ENCODE measurements at regions not wholly inside any gene's neighbourhood (a gene's known extent, or its start where the extent isn't known, plus 50 kb on each side); places are given as distances from the start of the nearest gene placed in this dataset.
A peak's percentile ranks its signal among the peaks of the same experiment; 100 is the strongest.

DNA sequence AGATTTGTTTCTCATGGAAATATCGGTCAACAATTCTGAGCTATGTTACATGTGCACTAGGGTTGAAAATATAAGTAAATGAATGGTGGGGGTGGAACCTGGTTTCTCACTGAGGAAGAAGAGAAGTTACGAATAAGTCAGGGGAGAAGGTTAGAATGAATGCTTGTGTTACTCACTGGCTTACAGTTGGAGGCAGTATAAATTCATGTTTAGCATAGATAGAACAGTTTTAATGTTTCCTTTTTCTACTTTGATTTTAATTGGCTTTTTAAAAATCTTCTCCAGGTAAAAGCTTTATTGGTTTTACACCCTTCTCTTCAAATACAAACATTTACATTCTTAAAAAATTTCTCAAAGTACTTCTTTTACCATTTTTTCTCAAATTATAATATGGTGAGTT lies 1113.7 kb downstream of the CDH11 start:
- Histone ChIP-seq H3K4me2 (no peak overlapping the region), H3K9me3 (ENCODE audit: low read depth) (no peaks in the 10 kb centered on the region), H3K27me3 (no peaks in the 10 kb centered on the region), H2AFZ (no peak overlapping the region), H3K79me2 (no peaks in the 10 kb centered on the region), H3K9me2 (replicated peaks; ENCODE audit: insufficient read depth) (no peaks in the 10 kb centered on the region), H3K4me1 (ENCODE audit: insufficient read depth) (peaks cover 8% of the 10 kb centered on the region), H4K20me1 (ENCODE audit: insufficient read depth, poor library complexity, severe bottlenecking) (no peaks in the 10 kb centered on the region), H3K27ac (no peak overlapping the region), H3K36me3 (replicated peaks; ENCODE audit: insufficient read depth, low read depth) (no peaks in the 10 kb centered on the region), H3K4me3 (no peak overlapping the region)
- TF ChIP-seq, protein P1, sequence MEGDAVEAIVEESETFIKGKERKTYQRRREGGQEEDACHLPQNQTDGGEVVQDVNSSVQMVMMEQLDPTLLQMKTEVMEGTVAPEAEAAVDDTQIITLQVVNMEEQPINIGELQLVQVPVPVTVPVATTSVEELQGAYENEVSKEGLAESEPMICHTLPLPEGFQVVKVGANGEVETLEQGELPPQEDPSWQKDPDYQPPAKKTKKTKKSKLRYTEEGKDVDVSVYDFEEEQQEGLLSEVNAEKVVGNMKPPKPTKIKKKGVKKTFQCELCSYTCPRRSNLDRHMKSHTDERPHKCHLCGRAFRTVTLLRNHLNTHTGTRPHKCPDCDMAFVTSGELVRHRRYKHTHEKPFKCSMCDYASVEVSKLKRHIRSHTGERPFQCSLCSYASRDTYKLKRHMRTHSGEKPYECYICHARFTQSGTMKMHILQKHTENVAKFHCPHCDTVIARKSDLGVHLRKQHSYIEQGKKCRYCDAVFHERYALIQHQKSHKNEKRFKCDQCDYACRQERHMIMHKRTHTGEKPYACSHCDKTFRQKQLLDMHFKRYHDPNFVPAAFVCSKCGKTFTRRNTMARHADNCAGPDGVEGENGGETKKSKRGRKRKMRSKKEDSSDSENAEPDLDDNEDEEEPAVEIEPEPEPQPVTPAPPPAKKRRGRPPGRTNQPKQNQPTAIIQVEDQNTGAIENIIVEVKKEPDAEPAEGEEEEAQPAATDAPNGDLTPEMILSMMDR (IDR thresholded peaks at IDR 0.05; ENCODE audit: poor library complexity) = peak; percentile 4
- TF ChIP-seq EZH2 (IDR thresholded peaks at IDR 0.05; ENCODE audit: borderline replicate concordance) (no peak), EZH2phosphoT487 (IDR thresholded peaks at IDR 0.05; ENCODE audit: low read depth, severe bottlenecking, unreplicated experiment) (no peak)
- 91% methylated on average over 2 of the region's 2 CpGs for WGBS (ENCODE audit: low lambda C conversion rate, missing lambda C conversion rate)
- DNase-seq (ENCODE audit: low spot score) = no peak

- Histone ChIP-seq H3K36me3 (replicated peaks; ENCODE audit: insufficient read depth, low read depth) (no peaks in the 10 kb centered on the region), H3K9me3 (ENCODE audit: low read depth) (no peaks in the 10 kb centered on the region), H3K79me2 (no peaks in the 10 kb centered on the region), H3K4me1 (ENCODE audit: insufficient read depth) (peaks cover 8% of the 10 kb centered on the region), H3K4me3 (no peak overlapping the region), H3K27me3 (no peaks in the 10 kb centered on the region), H4K20me1 (ENCODE audit: insufficient read depth, poor library complexity, severe bottlenecking) (no peaks in the 10 kb centered on the region), H3K27ac (no peak overlapping the region), H2AFZ (no peak overlapping the region), H3K4me2 (no peak overlapping the region), H3K9me2 (replicated peaks; ENCODE audit: insufficient read depth) (no peaks in the 10 kb centered on the region)
- no peak for DNase-seq (ENCODE audit: low spot score)
- 70% methylated on average over 1 of the region's 1 CpG for WGBS (ENCODE audit: low lambda C conversion rate, missing lambda C conversion rate)
- TF ChIP-seq EZH2 (IDR thresholded peaks at IDR 0.05; ENCODE audit: borderline replicate concordance) (no peak), EZH2phosphoT487 (IDR thresholded peaks at IDR 0.05; ENCODE audit: low read depth, severe bottlenecking, unreplicated experiment) (no peak)
- TF ChIP-seq, protein P1 (IDR thresholded peaks at IDR 0.05; ENCODE audit: poor library complexity) = no peak
Measured at GRCh38 chr16:64004116-64004515, 1117.7 kb downstream of the CDH11 start.

DNA sequence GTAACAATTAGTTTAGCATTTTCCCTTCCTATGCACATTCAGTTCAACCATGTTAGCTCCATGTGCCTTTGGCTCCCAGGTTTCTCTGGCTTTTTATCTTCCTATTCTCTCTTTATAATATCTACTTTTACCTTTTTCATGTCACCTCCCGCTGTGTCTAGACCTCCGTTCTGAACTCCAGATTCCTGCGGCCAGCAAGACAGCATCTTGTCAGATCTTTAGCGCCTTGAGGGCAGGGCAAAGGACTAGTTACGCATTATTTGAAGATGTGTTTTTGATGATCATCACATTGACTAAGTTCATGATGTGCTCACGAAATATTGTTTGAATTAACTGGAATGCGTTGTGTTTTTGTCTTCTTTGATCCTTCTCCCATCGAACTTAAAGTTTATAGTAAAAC lies 1126.8 kb downstream of the CDH11 start:
- Histone ChIP-seq H3K27ac (no peak overlapping the region), H3K4me1 (ENCODE audit: insufficient read depth) (no peaks in the 10 kb centered on the region), H3K4me2 (no peak overlapping the region), H4K20me1 (ENCODE audit: insufficient read depth, poor library complexity, severe bottlenecking) (no peaks in the 10 kb centered on the region), H3K9me3 (ENCODE audit: low read depth) (no peaks in the 10 kb centered on the region), H3K79me2 (no peaks in the 10 kb centered on the region), H2AFZ (no peak overlapping the region), H3K4me3 (no peak overlapping the region), H3K27me3 (no peaks in the 10 kb centered on the region), H3K9me2 (replicated peaks; ENCODE audit: insufficient read depth) (no peaks in the 10 kb centered on the region), H3K36me3 (replicated peaks; ENCODE audit: insufficient read depth, low read depth) (no peaks in the 10 kb centered on the region)
- no peak for TF ChIP-seq EZH2 (IDR thresholded peaks at IDR 0.05; ENCODE audit: borderline replicate concordance)
- TF ChIP-seq EZH2phosphoT487 (IDR thresholded peaks at IDR 0.05; ENCODE audit: low read depth, severe bottlenecking, unreplicated experiment) = no peak
- TF ChIP-seq, protein P1 (IDR thresholded peaks at IDR 0.05; ENCODE audit: poor library complexity) = no peak
- no peak for DNase-seq (ENCODE audit: low spot score)
- 80% methylated on average over 8 of the region's 8 CpGs for WGBS (ENCODE audit: low lambda C conversion rate, missing lambda C conversion rate)

GRCh38 chr16:63983401-63983800 lies 1138.5 kb downstream of the CDH11 start:
- H3K27me3 ChIP-seq = no peaks in the 10 kb centered on the region
- no peaks in the 10 kb centered on the region for H3K9me2 ChIP-seq (replicated peaks; ENCODE audit: insufficient read depth)
- no peaks in the 10 kb centered on the region for H3K36me3 ChIP-seq (replicated peaks; ENCODE audit: insufficient read depth, low read depth)
- H3K4me3 ChIP-seq = no peak overlapping the region
- no peaks in the 10 kb centered on the region for H3K4me1 ChIP-seq (ENCODE audit: insufficient read depth)
- H3K4me2 ChIP-seq = no peak overlapping the region
- no peaks in the 10 kb centered on the region for H3K9me3 ChIP-seq (ENCODE audit: low read depth)
- no peak overlapping the region for H2AFZ ChIP-seq
- H4K20me1 ChIP-seq (ENCODE audit: insufficient read depth, poor library complexity, severe bottlenecking) = no peaks in the 10 kb centered on the region
- 58% methylated on average over 2 of the region's 2 CpGs for WGBS (ENCODE audit: low lambda C conversion rate, missing lambda C conversion rate)
- peak; percentile 16 for DNase-seq (ENCODE audit: low spot score)
- no peak overlapping the region for H3K27ac ChIP-seq
- no peaks in the 10 kb centered on the region for H3K79me2 ChIP-seq
- TF ChIP-seq, protein P1 (IDR thresholded peaks at IDR 0.05; ENCODE audit: poor library complexity) = no peak
- TF ChIP-seq EZH2phosphoT487 (IDR thresholded peaks at IDR 0.05; ENCODE audit: low read depth, severe bottlenecking, unreplicated experiment) = no peak
- TF ChIP-seq EZH2 (IDR thresholded peaks at IDR 0.05; ENCODE audit: borderline replicate concordance) = no peak
